Limb (tissue), 2 donors: ENCODE measurements at regions not wholly inside any gene's neighbourhood (a gene's known extent, or its start where the extent isn't known, plus 50 kb on each side); places are given as distances from the start of the nearest gene placed in this dataset.
A peak's percentile ranks its signal among the peaks of the same experiment; 100 is the strongest.
"Not testable (repeated sequence)": the region's sequence is repeated elsewhere in the genome, so short reads cannot be mapped to it uniquely, and the experiment has no call there.

Experiments
- DNase-seq, 2 donors: peaks; one replicate each; pipeline ENCODE4 v3.0.0-alpha.2; 2016; ENCODE audit errors: extremely low spot score in 2 of 2

DNA sequence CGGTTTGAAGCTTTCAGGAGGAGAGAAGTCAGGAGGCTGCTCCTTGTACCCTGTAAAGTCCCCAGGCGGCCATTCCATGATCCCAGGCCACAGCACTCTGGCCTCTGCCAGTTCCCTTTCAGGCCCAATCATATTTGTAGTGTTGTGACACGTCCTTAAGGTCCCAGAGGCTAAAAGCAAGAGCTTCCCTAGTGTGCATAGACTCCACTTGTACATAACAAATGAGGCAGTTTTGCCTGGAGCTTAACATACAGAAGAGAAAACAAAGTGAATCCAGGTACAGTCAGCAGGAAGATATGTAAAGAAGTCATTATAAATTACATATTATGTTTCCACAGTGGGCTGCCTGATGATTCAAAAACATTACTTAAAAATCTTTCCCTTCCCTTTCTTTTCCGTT lies 81.1 kb upstream of the RPH3A start:
- DNase-seq: no peak

DNA sequence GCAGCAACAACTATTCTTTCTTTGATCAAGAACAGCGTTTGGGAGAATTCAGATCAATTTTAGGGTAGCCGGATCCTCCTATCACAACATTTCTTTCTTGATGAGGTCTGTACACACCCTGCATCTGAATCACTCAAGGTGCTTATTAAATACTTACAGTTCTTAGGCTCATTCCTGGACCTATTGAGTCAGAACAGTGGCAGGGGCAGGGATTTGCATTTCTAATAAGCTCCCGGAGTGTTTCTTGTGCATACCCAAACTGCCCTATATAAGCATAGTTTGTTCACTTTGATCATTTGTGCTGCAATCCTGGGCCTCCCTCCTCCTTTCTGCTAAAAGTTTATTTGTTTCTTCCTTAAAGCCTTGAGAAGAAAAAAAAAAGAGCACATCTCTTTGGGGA lies 80.5 kb upstream of the RPH3A start:
- no peak for DNase-seq

DNA sequence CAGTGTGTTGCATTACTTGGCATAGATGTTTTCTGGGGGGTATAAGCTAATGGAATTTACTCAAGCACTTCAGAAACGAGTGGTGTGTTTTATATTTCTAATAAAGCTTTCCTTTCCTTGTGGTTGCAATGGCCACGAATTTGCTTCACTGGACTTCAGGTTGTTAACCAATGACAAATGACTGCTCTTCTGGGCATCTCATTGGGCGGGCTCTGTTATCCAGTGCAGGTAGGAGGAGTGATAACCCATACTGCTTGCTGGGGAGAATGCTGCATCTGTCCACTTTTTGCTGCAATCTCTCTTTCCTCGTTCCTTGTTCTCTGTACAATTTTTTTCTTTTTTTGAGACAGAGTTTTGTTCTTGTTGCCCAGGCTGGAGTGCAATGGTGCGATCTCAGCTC lies 80.0 kb upstream of the RPH3A start:
- no peak for DNase-seq

DNA sequence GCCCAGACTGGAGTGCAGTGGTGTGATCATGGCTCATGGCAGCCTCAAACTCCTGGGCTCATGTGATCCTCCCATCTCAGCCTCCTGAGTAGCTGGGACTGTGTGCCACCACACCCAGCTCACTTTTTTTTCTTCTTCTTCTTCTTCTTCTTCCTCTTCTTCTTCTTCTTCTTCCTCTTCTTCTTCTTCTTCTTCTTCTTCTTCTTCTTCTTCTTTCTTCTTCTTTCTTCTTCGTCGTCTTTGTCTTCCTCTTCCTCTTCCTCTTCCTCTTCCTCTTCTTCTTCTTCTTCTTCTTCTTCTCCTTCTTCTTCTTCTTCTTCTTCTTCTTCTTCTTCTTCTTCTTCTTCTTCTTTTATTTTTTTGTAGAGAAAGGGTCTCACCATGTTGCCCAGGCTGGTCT lies 78.8 kb upstream of the RPH3A start:
- DNase-seq: not testable (repeated sequence)

DNA sequence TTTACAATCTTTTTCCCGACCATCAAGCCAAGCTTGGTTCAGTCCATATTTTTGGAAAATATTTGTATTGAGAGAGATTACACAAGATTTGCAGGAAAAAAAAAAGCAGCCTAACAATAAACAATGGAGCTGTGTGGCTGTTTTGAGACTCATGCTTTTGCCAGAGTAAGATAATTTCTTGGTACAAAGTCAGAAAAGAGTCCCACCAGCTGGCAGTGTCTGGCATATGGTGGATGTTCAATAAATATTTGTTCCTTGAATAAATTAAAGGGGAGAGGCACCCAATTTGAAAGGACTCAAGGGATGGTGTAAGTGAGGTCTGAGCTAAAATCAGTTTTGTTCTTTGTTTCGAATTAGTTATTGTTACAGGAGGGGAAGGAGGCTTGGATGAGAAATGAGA lies 78.1 kb upstream of the RPH3A start:
- no peak for DNase-seq

DNA sequence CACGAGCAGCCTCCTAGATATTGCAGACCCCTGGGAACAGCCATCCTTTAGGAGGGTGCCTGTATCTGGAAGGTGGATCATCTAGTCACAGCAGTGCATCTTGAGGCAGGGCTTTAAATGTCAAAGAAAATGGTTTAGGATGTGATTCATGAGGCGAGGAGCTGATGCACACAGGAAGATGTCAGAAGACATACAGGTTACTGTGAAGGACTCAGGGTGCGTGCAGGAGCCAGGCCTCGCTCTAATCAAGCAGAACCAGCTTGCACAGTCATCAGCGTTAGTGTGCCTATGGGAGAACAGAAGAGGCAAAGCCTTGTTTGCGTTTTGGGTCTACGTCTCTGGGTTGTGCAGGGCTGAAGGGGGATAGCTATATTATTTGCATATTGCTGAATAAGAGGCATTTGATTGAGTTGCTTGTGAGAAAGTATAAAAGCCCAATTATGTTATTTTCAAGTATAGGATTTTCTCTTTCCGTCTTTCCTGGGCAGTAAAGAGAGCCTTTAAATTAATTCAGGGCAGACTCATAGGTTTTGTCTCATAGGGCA lies 77.3 kb upstream of the RPH3A start:
- DNase-seq: no peak

DNA sequence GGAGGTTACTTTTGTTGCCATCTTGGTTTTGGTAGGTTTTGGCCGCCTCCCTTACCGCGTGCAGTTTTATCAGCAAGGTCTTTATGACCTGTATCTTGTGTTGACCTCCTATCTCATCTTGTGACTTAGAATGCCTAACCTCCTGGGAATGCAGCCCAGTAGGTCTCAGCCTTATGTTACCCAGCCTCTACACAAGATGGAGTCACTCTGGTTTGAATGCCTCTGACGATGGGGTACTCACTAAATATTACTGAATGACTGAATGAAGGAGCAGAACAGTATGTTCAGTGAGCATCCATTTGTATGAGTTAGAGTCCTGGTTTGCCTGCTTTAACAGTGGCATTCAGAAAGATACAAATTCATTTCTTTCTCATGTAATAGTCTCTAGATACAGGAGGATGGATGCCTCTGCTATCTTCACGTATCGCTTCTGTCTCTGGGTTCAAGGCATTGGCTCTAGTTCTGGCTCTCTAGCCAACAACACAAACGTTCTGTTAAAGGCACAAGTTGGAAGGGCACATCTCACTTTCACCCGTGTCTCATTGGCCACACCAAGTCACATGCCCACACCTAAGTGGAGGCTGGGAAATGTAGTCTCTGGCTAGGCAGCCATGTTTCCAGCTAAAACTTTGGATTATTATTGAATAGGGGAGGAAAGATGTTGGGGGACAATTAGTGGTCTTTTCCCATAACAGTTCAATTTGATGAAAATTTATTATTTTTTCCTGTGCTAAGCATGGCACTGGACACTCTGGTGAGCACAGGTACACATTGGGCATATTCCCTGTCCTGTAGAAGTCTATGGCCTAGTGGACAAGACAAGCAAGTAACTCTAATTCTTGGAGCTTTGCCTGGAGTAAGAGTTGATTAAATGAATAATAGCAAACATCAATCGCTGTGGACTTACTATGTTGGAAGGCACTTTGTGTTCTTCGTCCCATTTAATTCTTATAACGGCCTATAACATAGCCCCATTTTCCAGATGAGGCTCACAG lies 75.2 kb upstream of the RPH3A start:
- peak in 1 of 2 donors; percentile 27 for DNase-seq

DNA sequence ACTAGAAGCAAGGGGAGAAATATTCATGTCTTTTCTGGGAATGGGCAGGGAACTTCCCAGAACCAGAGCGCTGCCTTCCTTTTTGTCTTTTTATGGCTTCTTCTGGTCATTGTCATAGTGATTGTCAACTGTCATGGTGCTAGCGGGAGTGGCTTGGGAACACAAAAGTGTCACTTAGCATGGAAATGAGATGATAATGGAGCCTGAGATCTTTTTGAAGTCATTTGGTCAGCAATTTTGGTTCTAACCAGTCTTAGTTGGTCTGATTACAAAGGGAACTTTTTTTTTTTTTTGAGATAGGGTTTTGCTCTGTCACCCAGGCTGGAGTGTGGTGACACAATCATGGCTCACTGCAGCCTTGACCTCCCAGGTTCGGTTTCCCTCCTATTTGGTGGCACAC lies 62.7 kb upstream of the RPH3A start:
- no peak for DNase-seq

DNA sequence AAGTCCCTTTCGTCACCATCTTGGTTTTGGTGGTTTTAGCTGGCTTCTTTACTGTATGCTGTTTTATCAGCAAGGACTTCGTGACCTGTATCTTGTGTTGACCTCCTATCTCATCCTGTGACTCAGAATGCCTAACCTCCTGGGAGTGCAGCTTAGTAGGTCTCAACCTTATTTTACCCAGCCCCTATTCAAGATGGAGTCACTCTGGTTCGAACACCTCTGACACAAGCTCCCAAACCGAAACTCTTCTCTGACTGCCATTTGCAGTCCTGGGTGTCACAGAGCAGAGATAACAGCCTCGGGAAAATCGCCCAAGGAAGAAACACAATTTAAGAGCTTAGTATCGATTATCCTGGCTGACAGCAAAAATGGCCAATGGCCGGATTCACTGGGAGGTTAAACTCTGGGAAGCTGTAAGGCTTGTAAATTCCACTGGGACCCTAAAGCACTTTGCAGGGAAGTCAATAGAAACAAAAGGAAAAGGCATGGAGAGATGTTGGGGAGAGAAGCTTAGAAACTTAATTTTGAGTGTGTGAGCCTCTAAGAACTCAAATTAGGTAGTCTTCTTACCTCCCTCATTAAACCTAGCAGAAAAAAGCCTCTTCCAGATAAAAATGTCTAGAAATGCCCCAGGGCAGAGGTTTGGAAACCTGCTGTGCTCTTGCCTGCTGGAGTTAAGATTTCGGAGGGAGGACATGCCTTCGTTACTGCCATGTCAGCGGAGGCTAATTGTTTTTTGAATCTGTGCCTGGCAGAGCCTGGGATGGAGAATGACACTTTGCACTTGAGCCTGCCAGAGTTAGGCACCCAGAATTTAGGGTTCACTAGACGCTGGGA lies 56.5 kb upstream of the RPH3A start:
- no peak for DNase-seq

DNA sequence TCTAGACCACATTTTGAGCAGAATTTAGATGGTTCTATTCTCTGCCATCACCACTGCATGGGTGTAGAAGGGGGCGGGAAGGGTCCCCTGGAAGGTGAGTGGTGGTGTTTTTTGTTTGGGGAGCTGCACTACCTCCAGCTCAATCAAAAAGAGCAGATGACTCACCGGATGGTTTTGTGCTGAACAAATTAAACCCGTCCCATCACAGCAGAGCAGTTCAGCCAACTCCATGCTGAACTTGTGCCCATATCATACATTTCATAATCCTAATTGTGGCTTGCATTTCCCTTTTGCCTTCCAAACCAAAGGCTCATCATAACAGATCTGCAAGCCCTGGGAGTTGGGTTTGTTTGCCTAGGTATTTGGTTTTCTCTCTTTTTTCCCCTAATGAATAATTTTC lies 53.0 kb upstream of the RPH3A start:
- DNase-seq: no peak

DNA sequence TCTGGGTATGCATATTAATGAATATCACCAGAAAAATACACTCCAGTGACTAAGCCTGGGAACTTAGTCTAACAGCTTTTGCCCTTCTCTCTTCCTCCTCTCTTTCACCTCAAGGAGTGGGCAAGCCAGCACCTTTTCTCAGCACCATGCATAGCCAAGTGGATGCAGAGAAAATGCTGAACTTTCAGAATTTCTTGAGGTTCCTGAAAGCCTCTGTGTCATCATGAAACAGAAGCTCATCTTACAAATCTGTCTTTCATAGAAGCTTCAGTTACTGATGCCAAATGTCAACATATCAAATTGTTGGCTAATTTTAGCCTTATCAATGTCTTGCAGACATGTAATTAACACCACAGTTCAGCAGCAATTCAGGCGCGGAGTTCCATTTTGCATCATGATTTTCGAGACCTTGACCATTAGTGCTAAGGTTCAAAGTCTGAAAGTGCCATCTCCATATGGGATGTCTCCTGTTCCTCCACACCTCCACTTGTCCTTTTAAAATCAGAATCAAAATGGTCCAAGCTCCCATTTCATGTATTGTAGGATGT lies 51.1 kb upstream of the RPH3A start:
- no peak for DNase-seq

DNA sequence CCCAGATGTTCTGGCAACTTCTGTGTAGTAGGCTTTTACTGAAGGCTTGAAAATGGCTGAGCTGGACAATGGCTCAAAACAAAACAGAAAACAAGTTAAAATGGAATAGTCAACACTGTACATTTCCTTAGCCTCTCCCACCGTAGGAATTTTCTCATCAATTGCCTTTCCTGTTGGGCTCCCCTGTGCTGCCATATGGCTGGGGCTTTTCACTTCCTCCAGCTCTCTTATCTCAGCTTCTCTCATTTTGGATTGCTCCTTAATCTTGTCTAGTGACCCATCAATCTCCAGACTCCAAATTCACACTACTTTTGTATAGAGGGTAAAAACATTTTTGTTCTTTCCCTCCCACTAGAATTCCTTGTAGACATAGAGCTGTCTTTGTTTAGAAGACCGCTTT lies 50.4 kb upstream of the RPH3A start:
- DNase-seq: no peak
